ENCODE measurements at regions not wholly inside any gene's neighbourhood (a gene's known extent, or its start where the extent isn't known, plus 50 kb on each side); places are given as distances from the start of the nearest gene placed in this dataset.

DNA sequence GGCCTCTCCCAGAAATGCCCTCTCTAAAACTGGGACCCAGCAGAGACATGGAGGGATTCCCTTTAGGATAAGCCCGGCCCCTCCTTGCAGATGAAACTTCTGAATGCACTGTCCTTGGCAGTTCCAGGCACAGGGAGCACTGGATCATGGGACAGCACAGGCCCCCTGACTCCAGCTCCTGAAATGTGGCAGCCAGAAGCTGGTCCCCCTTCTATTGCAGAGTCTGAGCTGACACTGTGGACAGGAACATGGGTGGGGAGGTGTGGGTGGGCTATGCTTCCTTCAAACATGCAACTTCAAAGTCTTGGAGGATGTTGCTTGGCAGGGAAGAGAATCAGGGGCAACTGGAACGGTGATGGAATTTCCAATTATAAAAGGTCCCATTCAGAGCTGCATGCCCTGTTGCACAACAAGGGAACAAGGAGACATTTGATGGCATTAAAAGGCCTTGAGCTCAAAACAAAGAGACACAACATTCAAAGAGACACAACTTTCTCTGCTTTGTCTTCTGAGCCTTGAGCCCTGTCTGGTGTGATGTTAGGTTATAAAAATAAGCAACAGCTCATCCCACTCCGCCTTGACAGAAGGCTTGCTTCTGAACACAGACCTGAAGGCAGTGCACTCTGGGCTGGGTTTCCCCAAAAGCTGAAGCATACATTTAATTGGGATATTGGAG lies 239.0 kb downstream of the OSR1 start:
- DNase-seq (ENCODE audit: low read depth in 1 of 2, low spot score in 1 of 2): no peak
- H3K27ac ChIP-seq (replicated peaks): no peak overlapping the region
- H3K4me3 ChIP-seq (replicated peaks; ENCODE audit: insufficient read depth, low read length): no peak overlapping the region
- TF ChIP-seq GABPA (IDR thresholded peaks at IDR 0.05; ENCODE audit: low read depth) (no peak), SPI1 (IDR thresholded peaks at IDR 0.05; ENCODE audit: borderline replicate concordance, low read depth) (no peak), POLR2AphosphoS5 (IDR thresholded peaks at IDR 0.05; ENCODE audit: low read depth) (no peak)
- TF ChIP-seq, protein P1, sequence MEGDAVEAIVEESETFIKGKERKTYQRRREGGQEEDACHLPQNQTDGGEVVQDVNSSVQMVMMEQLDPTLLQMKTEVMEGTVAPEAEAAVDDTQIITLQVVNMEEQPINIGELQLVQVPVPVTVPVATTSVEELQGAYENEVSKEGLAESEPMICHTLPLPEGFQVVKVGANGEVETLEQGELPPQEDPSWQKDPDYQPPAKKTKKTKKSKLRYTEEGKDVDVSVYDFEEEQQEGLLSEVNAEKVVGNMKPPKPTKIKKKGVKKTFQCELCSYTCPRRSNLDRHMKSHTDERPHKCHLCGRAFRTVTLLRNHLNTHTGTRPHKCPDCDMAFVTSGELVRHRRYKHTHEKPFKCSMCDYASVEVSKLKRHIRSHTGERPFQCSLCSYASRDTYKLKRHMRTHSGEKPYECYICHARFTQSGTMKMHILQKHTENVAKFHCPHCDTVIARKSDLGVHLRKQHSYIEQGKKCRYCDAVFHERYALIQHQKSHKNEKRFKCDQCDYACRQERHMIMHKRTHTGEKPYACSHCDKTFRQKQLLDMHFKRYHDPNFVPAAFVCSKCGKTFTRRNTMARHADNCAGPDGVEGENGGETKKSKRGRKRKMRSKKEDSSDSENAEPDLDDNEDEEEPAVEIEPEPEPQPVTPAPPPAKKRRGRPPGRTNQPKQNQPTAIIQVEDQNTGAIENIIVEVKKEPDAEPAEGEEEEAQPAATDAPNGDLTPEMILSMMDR (IDR thresholded peaks at IDR 0.05; ENCODE audit: insufficient read depth, low read length): no peak
- TF ChIP-seq, protein P2, sequence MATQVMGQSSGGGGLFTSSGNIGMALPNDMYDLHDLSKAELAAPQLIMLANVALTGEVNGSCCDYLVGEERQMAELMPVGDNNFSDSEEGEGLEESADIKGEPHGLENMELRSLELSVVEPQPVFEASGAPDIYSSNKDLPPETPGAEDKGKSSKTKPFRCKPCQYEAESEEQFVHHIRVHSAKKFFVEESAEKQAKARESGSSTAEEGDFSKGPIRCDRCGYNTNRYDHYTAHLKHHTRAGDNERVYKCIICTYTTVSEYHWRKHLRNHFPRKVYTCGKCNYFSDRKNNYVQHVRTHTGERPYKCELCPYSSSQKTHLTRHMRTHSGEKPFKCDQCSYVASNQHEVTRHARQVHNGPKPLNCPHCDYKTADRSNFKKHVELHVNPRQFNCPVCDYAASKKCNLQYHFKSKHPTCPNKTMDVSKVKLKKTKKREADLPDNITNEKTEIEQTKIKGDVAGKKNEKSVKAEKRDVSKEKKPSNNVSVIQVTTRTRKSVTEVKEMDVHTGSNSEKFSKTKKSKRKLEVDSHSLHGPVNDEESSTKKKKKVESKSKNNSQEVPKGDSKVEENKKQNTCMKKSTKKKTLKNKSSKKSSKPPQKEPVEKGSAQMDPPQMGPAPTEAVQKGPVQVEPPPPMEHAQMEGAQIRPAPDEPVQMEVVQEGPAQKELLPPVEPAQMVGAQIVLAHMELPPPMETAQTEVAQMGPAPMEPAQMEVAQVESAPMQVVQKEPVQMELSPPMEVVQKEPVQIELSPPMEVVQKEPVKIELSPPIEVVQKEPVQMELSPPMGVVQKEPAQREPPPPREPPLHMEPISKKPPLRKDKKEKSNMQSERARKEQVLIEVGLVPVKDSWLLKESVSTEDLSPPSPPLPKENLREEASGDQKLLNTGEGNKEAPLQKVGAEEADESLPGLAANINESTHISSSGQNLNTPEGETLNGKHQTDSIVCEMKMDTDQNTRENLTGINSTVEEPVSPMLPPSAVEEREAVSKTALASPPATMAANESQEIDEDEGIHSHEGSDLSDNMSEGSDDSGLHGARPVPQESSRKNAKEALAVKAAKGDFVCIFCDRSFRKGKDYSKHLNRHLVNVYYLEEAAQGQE (IDR thresholded peaks at IDR 0.05; ENCODE audit: insufficient replicate concordance, low read depth): no peak
- no peaks in the 10 kb centered on the region for H3K27me3 ChIP-seq (ENCODE audit: insufficient read depth, poor library complexity, severe bottlenecking)

DNA sequence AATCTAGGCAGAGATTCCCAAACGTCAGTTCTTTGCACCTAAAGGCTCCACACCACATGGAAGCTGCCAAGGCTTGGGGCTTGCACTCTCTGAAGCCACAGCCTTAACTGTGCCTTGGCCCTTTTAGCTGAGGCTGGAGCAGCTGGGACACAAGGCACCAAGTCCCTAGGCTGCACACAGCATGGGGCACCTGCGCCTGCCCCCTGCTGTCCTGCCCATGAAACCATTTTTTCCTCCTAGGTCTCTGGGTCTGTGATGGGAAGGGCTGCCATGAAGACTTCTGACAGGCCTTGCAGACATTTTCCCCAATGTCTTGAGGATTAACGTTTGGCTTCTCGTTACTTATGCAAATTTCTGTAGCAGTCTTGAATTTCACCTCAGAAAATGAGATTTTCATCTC lies 241.5 kb downstream of the OSR1 start:
- TF ChIP-seq GABPA (IDR thresholded peaks at IDR 0.05; ENCODE audit: low read depth) (no peak), SPI1 (IDR thresholded peaks at IDR 0.05; ENCODE audit: borderline replicate concordance, low read depth) (no peak), POLR2AphosphoS5 (IDR thresholded peaks at IDR 0.05; ENCODE audit: low read depth) (no peak)
- TF ChIP-seq, protein P1 (IDR thresholded peaks at IDR 0.05; ENCODE audit: insufficient read depth, low read length): no peak
- TF ChIP-seq, protein P2 (IDR thresholded peaks at IDR 0.05; ENCODE audit: insufficient replicate concordance, low read depth): no peak
- no peaks in the 10 kb centered on the region for H3K27me3 ChIP-seq (ENCODE audit: insufficient read depth, poor library complexity, severe bottlenecking)
- H3K27ac ChIP-seq (replicated peaks): no peak overlapping the region
- DNase-seq (ENCODE audit: low read depth in 1 of 2, low spot score in 1 of 2): no peak
- H3K4me3 ChIP-seq (replicated peaks; ENCODE audit: insufficient read depth, low read length): no peak overlapping the region

DNA sequence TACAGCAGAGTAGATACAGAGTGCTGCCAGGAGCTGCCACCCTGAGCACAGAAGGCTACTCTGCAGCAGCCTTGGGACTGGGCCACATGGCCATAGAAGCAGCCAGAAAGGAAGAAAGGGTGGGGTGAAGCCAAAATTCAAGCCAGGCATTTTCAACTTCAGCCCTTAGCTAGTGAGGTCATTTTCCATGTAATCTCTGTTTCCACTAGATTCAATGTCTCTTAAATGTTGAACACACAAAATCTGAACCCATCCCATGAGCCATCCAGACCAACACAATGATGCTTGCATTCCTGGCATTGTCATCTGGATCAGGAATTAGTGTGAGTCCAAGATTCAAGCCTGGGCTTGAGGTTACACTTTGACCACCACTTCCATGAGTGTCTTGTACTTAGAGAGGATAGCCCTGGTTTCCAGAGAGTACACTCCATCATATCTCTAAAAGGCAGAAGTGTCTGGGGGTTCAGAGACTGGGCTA lies 243.6 kb downstream of the OSR1 start:
- Histone ChIP-seq H3K27ac (replicated peaks) (no peak overlapping the region), H3K27me3 (ENCODE audit: insufficient read depth, poor library complexity, severe bottlenecking) (no peaks in the 10 kb centered on the region), H3K4me3 (replicated peaks; ENCODE audit: insufficient read depth, low read length) (no peak overlapping the region)
- DNase-seq (ENCODE audit: low read depth in 1 of 2, low spot score in 1 of 2): no peak
- TF ChIP-seq GABPA (IDR thresholded peaks at IDR 0.05; ENCODE audit: low read depth): no peak
- TF ChIP-seq, protein P1 (IDR thresholded peaks at IDR 0.05; ENCODE audit: insufficient read depth, low read length): no peak
- TF ChIP-seq, protein P2 (IDR thresholded peaks at IDR 0.05; ENCODE audit: insufficient replicate concordance, low read depth): no peak
- TF ChIP-seq POLR2AphosphoS5 (IDR thresholded peaks at IDR 0.05; ENCODE audit: low read depth): no peak
- no peak for TF ChIP-seq SPI1 (IDR thresholded peaks at IDR 0.05; ENCODE audit: borderline replicate concordance, low read depth)
